HEK293 (cell line): ENCODE measurements at regions not wholly inside any gene's neighbourhood (a gene's known extent, or its start where the extent isn't known, plus 50 kb on each side); places are given as distances from the start of the nearest gene placed in this dataset.

ENCODE experiments used
- CTCF ChIP-seq: fragments of 450-650 bp; formaldehyde crosslinking; IDR thresholded peaks from 2 replicates; pipeline ENCODE4 v1.5.1; 2016; ENCODE audit warnings: missing biosample characterization, missing genetic modification characterization
- PRDM10 ChIP-seq: fragments of 450-650 bp; formaldehyde crosslinking; IDR thresholded peaks from 2 replicates; pipeline ENCODE4 v1.5.1; 2016; ENCODE audit warnings: missing biosample characterization, missing genetic modification characterization
- ZNF548 ChIP-seq: fragments of 450-650 bp; formaldehyde crosslinking; IDR thresholded peaks from 2 replicates; pipeline ENCODE4 v1.5.1; 2016; ENCODE audit warnings: missing biosample characterization, missing genetic modification characterization
- ZNF623 ChIP-seq: fragments of 450-650 bp; formaldehyde crosslinking; IDR thresholded peaks from 2 replicates; pipeline ENCODE4 v1.5.1; 2016; ENCODE audit warnings: missing biosample characterization, missing genetic modification characterization
- ZNF639 ChIP-seq: fragments of 450-650 bp; formaldehyde crosslinking; IDR thresholded peaks from 2 replicates; pipeline ENCODE4 v1.5.1; 2016; ENCODE audit warnings: missing biosample characterization, missing genetic modification characterization
- ZNF701 ChIP-seq: fragments of 450-650 bp; formaldehyde crosslinking; IDR thresholded peaks from 2 replicates; pipeline ENCODE4 v1.5.1; 2016; ENCODE audit warnings: missing biosample characterization, missing genetic modification characterization
- TF ChIP-seq, protein P1 (sequence below): fragments of 450-650 bp; formaldehyde crosslinking; IDR thresholded peaks from 2 replicates; pipeline ENCODE4 v1.5.1; 2016; ENCODE audit warnings: missing biosample characterization, missing genetic modification characterization
- TF ChIP-seq, protein P2 (sequence below): fragments of 450-650 bp; formaldehyde crosslinking; IDR thresholded peaks from 2 replicates; pipeline ENCODE4 v1.5.1; 2017; ENCODE audit warnings: missing biosample characterization, mild to moderate bottlenecking, missing genetic modification characterization, moderate library complexity
- TF ChIP-seq, protein P3 (sequence below): fragments of 450-650 bp; formaldehyde crosslinking; IDR thresholded peaks from 2 replicates; pipeline ENCODE4 v1.5.1; 2016; ENCODE audit warnings: missing biosample characterization, missing genetic modification characterization

DNA sequence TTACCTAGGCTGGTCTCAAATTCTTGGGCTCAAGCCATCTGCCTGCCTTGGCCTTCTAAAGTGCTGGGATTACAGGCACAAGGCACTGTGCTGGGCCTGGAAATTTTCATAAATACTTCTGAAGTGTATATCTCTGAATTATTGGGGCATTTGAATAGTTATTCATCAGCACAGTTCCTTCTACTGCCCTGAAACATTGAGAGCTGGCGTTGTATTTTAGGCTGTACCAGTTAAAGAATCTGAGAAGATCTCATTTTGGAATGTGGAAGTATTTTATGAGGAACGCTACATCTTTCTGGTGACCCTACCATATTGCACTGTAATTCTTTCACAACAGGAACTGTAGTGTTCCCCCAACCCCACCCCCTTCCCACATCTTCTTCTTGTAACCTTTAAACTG, 349.0 kb upstream of the RGS6 start:
- TF ChIP-seq CTCF (tag by site-specific recombination), result no peak
- TF ChIP-seq, protein P1, sequence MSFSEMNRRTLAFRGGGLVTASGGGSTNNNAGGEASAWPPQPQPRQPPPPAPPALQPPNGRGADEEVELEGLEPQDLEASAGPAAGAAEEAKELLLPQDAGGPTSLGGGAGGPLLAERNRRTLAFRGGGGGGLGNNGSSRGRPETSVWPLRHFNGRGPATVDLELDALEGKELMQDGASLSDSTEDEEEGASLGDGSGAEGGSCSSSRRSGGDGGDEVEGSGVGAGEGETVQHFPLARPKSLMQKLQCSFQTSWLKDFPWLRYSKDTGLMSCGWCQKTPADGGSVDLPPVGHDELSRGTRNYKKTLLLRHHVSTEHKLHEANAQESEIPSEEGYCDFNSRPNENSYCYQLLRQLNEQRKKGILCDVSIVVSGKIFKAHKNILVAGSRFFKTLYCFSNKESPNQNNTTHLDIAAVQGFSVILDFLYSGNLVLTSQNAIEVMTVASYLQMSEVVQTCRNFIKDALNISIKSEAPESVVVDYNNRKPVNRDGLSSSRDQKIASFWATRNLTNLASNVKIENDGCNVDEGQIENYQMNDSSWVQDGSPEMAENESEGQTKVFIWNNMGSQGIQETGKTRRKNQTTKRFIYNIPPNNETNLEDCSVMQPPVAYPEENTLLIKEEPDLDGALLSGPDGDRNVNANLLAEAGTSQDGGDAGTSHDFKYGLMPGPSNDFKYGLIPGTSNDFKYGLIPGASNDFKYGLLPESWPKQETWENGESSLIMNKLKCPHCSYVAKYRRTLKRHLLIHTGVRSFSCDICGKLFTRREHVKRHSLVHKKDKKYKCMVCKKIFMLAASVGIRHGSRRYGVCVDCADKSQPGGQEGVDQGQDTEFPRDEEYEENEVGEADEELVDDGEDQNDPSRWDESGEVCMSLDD, result no peak
- TF ChIP-seq, protein P2, sequence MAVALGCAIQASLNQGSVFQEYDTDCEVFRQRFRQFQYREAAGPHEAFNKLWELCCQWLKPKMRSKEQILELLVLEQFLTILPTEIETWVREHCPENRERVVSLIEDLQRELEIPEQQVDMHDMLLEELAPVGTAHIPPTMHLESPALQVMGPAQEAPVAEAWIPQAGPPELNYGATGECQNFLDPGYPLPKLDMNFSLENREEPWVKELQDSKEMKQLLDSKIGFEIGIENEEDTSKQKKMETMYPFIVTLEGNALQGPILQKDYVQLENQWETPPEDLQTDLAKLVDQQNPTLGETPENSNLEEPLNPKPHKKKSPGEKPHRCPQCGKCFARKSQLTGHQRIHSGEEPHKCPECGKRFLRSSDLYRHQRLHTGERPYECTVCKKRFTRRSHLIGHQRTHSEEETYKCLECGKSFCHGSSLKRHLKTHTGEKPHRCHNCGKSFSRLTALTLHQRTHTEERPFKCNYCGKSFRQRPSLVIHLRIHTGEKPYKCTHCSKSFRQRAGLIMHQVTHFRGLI (tag by site-specific recombination), result no peak
- TF ChIP-seq PRDM10 (tag by site-specific recombination), result no peak
- no peak for TF ChIP-seq ZNF548 (tag by site-specific recombination)
- TF ChIP-seq ZNF639, result no peak
- TF ChIP-seq, protein P3, sequence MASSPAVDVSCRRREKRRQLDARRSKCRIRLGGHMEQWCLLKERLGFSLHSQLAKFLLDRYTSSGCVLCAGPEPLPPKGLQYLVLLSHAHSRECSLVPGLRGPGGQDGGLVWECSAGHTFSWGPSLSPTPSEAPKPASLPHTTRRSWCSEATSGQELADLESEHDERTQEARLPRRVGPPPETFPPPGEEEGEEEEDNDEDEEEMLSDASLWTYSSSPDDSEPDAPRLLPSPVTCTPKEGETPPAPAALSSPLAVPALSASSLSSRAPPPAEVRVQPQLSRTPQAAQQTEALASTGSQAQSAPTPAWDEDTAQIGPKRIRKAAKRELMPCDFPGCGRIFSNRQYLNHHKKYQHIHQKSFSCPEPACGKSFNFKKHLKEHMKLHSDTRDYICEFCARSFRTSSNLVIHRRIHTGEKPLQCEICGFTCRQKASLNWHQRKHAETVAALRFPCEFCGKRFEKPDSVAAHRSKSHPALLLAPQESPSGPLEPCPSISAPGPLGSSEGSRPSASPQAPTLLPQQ (tag by site-specific recombination), result no peak
- no peak for TF ChIP-seq ZNF701 (tag by site-specific recombination)
- TF ChIP-seq ZNF623, result no peak
